Lower leg skin (tissue), 4 donors: ENCODE measurements at regions not wholly inside any gene's neighbourhood (a gene's known extent, or its start where the extent isn't known, plus 50 kb on each side); places are given as distances from the start of the nearest gene placed in this dataset.

Experiments
- DNase-seq, 2 donors: peaks; one replicate each; pipeline ENCODE4 v3.0.0-alpha.2; 2019; ENCODE audit warnings: low spot score in 2 of 2
- H3K4me3 ChIP-seq: fragments of 200-600 bp; sonication (generic); 2 replicates; pipeline ENCODE4 v1.5.1; 2017; ENCODE audit warnings: mild to moderate bottlenecking, low read depth; ENCODE audit not compliant: poor library complexity, severe bottlenecking
- CTCF ChIP-seq, 3 donors: fragments of 450-650 bp; IDR thresholded peaks; one replicate each; pipeline ENCODE4 v1.5.1; 2016; ENCODE audit warnings: antibody characterized with exemption in 3 of 3, mild to moderate bottlenecking in 3 of 3, moderate library complexity in 2 of 3
- POLR2A ChIP-seq, 2 donors: fragments of 450-650 bp; IDR thresholded peaks; one replicate each; pipeline ENCODE4 v1.6.1; 2016 to 2017; ENCODE audit warnings: antibody characterized with exemption in 2 of 2, mild to moderate bottlenecking in 1 of 2, moderate library complexity in 1 of 2
- WGBS, 2 donors: methylation state at CpG; one replicate each; pipeline ENCODE4 v1.1.5; 2018; 5-methylcytosine and 5-hydroxymethylcytosine counted together
- intact Hi-C: fragments of 100-400 bp; cut with DNase I; formaldehyde crosslinking; loops from one replicate; pipeline ENCODE4 v1.15.0; 2023; ENCODE audit warnings: low total_unique reads

- 83 to 84% methylated on average over 5 of the region's 5 CpGs for WGBS, 2 donors
- TF ChIP-seq CTCF (IDR thresholded peaks at IDR 0.05) (no peak), POLR2A (IDR thresholded peaks at IDR 0.05) (no peak)
- no peak for DNase-seq
- intact Hi-C loops = no loop called here
- H3K4me3 ChIP-seq = no peak overlapping the region
These were observed 251.6 kb downstream of the RPS24 start for GRCh38 chr10:78285226-78285625.

GRCh38 chr10:78286186-78286585 lies 252.5 kb downstream of the RPS24 start:
- no peak overlapping the region for H3K4me3 ChIP-seq
- intact Hi-C loops = no loop called here
- no peak for DNase-seq
- TF ChIP-seq CTCF (IDR thresholded peaks at IDR 0.05) (no peak), POLR2A (IDR thresholded peaks at IDR 0.05) (no peak)
- WGBS, 2 donors = 61 to 76% methylated on average over 1 of the region's 1 CpG

- intact Hi-C loops = no loop called here
These were observed 253.0 kb downstream of the RPS24 start for GRCh38 chr10:78286668-78287067.

GRCh38 chr10:78287618-78288017 lies 254.0 kb downstream of the RPS24 start:
- intact Hi-C loops = no loop called here
- WGBS, 2 donors = 88 to 89% methylated on average over 1 of the region's 1 CpG
- no peak for DNase-seq

More at GRCh38 chr10:78286668-78287067, 253.0 kb downstream of the RPS24 start:
- WGBS, 2 donors = 67 to 70% methylated on average over 9 of the region's 9 CpGs
- H3K4me3 ChIP-seq = no peak overlapping the region
- DNase-seq = no peak
- TF ChIP-seq CTCF (IDR thresholded peaks at IDR 0.05) = no peak
- no peak for TF ChIP-seq POLR2A (IDR thresholded peaks at IDR 0.05)

GRCh38 chr10:78288663-78289062 lies 255.0 kb downstream of the RPS24 start:
- TF ChIP-seq CTCF (IDR thresholded peaks at IDR 0.05) (no peak), POLR2A (IDR thresholded peaks at IDR 0.05) (no peak)
- no peak overlapping the region for H3K4me3 ChIP-seq
- no peak for DNase-seq
- WGBS, 2 donors = 91 to 95% methylated on average over 3 of the region's 3 CpGs
- intact Hi-C loops = no loop called here

More at GRCh38 chr10:78287618-78288017, 254.0 kb downstream of the RPS24 start:
- no peak overlapping the region for H3K4me3 ChIP-seq
- TF ChIP-seq CTCF (IDR thresholded peaks at IDR 0.05) (no peak), POLR2A (IDR thresholded peaks at IDR 0.05) (no peak)

GRCh38 chr10:78290131-78290750 lies 256.6 kb downstream of the RPS24 start:
- DNase-seq = no peak
- H3K4me3 ChIP-seq = no peak overlapping the region
- intact Hi-C loops = loop anchor here (10.0 kb wide), 1 partner anchor 925 kb away; no protein-coding TSS in a partner anchor
- 82 to 87% methylated on average over 9 to 11 of the region's 11 CpGs for WGBS, 2 donors
- TF ChIP-seq POLR2A (IDR thresholded peaks at IDR 0.05) (no peak), CTCF (IDR thresholded peaks at IDR 0.05) (no peak)
